Panc1 (cell line): ENCODE measurements at regions not wholly inside any gene's neighbourhood (a gene's known extent, or its start where the extent isn't known, plus 50 kb on each side); places are given as distances from the start of the nearest gene placed in this dataset.

Experiments used
- POLR2AphosphoS5 ChIP-seq: IDR thresholded peaks from 2 replicates; pipeline ENCODE4 v1.6.1; 2012; ENCODE audit warnings: mild to moderate bottlenecking, low read depth, low read length, moderate library complexity
- SIN3A ChIP-seq: IDR thresholded peaks from 2 replicates; pipeline ENCODE4 v1.6.1; 2012; ENCODE audit warnings: low read depth, mild to moderate bottlenecking, low read length, moderate library complexity, borderline replicate concordance; ENCODE audit not compliant: insufficient read depth
- TCF7L2 ChIP-seq: IDR thresholded peaks from 2 replicates; pipeline ENCODE4 v1.6.1; 2011; ENCODE audit warnings: mild to moderate bottlenecking, low read depth, low read length, inconsistent platforms
- TF ChIP-seq, protein P1 (sequence below): fragments of 450-650 bp; IDR thresholded peaks from 2 replicates; pipeline ENCODE4 v1.5.1; 2017; ENCODE audit warnings: mild to moderate bottlenecking
- TF ChIP-seq, protein P2 (sequence below), 2 experiments: IDR thresholded peaks; 2 replicates each; pipeline ENCODE4 v1.6.1; 2011 to 2012; ENCODE audit warnings: low read depth in 2 of 2, control low read depth in 1 of 2, low read length in 1 of 2, mild to moderate bottlenecking in 1 of 2, moderate library complexity in 1 of 2; ENCODE audit not compliant: insufficient read depth in 1 of 2

DNA sequence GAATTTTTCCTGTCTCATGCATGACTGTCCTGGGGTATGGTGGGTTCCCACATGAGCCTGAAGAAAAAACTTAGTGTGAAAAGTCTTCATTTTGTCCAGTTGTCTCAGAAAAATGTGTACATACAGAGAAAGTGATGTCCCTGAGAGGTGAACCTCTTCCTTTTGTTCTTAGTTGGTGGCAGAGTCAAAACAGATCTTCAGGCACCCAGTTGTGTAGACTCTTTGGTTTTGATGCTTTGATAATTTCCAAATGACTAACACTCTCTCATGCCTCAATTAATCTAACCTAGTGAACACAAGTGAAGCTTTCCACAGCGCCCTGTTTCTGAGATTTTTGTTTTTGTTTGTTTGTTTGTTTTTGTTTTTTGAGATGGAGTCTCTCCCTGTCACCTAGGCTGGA lies 273.5 kb downstream of the PIK3C3 start:
- TF ChIP-seq, protein P1, sequence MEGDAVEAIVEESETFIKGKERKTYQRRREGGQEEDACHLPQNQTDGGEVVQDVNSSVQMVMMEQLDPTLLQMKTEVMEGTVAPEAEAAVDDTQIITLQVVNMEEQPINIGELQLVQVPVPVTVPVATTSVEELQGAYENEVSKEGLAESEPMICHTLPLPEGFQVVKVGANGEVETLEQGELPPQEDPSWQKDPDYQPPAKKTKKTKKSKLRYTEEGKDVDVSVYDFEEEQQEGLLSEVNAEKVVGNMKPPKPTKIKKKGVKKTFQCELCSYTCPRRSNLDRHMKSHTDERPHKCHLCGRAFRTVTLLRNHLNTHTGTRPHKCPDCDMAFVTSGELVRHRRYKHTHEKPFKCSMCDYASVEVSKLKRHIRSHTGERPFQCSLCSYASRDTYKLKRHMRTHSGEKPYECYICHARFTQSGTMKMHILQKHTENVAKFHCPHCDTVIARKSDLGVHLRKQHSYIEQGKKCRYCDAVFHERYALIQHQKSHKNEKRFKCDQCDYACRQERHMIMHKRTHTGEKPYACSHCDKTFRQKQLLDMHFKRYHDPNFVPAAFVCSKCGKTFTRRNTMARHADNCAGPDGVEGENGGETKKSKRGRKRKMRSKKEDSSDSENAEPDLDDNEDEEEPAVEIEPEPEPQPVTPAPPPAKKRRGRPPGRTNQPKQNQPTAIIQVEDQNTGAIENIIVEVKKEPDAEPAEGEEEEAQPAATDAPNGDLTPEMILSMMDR = no peak
- TF ChIP-seq, protein P2, sequence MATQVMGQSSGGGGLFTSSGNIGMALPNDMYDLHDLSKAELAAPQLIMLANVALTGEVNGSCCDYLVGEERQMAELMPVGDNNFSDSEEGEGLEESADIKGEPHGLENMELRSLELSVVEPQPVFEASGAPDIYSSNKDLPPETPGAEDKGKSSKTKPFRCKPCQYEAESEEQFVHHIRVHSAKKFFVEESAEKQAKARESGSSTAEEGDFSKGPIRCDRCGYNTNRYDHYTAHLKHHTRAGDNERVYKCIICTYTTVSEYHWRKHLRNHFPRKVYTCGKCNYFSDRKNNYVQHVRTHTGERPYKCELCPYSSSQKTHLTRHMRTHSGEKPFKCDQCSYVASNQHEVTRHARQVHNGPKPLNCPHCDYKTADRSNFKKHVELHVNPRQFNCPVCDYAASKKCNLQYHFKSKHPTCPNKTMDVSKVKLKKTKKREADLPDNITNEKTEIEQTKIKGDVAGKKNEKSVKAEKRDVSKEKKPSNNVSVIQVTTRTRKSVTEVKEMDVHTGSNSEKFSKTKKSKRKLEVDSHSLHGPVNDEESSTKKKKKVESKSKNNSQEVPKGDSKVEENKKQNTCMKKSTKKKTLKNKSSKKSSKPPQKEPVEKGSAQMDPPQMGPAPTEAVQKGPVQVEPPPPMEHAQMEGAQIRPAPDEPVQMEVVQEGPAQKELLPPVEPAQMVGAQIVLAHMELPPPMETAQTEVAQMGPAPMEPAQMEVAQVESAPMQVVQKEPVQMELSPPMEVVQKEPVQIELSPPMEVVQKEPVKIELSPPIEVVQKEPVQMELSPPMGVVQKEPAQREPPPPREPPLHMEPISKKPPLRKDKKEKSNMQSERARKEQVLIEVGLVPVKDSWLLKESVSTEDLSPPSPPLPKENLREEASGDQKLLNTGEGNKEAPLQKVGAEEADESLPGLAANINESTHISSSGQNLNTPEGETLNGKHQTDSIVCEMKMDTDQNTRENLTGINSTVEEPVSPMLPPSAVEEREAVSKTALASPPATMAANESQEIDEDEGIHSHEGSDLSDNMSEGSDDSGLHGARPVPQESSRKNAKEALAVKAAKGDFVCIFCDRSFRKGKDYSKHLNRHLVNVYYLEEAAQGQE (IDR thresholded peaks at IDR 0.05; ENCODE audit: insufficient read depth in 1 of 2, low read depth in 2 of 2, low read length in 1 of 2) = no peak
- TF ChIP-seq TCF7L2 (no peak), POLR2AphosphoS5 (no peak), SIN3A (no peak)
